ENCODE measurements at regions not wholly inside any gene's neighbourhood (a gene's known extent, or its start where the extent isn't known, plus 50 kb on each side); places are given as distances from the start of the nearest gene placed in this dataset.

GRCh38 chr15:23983500-23984259 lies 296.6 kb upstream of the NDN start:
- ChIA-PET CTCF (no interaction called here), POLR2A (no interaction called here)
- DNase-seq (ENCODE audit: extremely low spot score), result no peak
- no peak for TF ChIP-seq CTCF (IDR thresholded peaks at IDR 0.05; ENCODE audit: control extremely low read depth, extremely low read depth, low read depth, missing control alignments)

- CTCF ChIA-PET, result no interaction called here
- no peak for TF ChIP-seq CTCF (IDR thresholded peaks at IDR 0.05; ENCODE audit: control extremely low read depth, extremely low read depth, low read depth, missing control alignments)
- DNase-seq (ENCODE audit: extremely low spot score), result no peak
- POLR2A ChIA-PET, result no interaction called here
Observed at GRCh38 chr15:23994273-23994672, 307.2 kb upstream of the NDN start.

GRCh38 chr15:23998056-23998455 lies 311.0 kb upstream of the NDN start:
- TF ChIP-seq CTCF (IDR thresholded peaks at IDR 0.05; ENCODE audit: control extremely low read depth, extremely low read depth, low read depth, missing control alignments), result no peak
- POLR2A ChIA-PET, result no interaction called here
- CTCF ChIA-PET, result interaction anchor here (1.1 to 1.4 kb wide), 2 partner anchors 9 to 12 kb away, joined by 3 to 5 read pairs; no protein-coding TSS in a partner anchor
- no peak for DNase-seq (ENCODE audit: extremely low spot score)

- POLR2A ChIA-PET, result no interaction called here
- DNase-seq (ENCODE audit: extremely low spot score), result no peak
- CTCF ChIA-PET, result no interaction called here
Observed at GRCh38 chr15:24008476-24008875, 321.4 kb upstream of the NDN start.

GRCh38 chr15:24017470-24017869 lies 330.4 kb upstream of the NDN start:
- DNase-seq (ENCODE audit: extremely low spot score), result no peak
- ChIA-PET POLR2A (no interaction called here), CTCF (no interaction called here)
- no peak for TF ChIP-seq CTCF (IDR thresholded peaks at IDR 0.05; ENCODE audit: control extremely low read depth, extremely low read depth, low read depth, missing control alignments)

More at GRCh38 chr15:24008476-24008875, 321.4 kb upstream of the NDN start:
- no peak for TF ChIP-seq CTCF (IDR thresholded peaks at IDR 0.05; ENCODE audit: control extremely low read depth, extremely low read depth, low read depth, missing control alignments)

GRCh38 chr15:24039683-24040082 lies 352.6 kb upstream of the NDN start:
- ChIA-PET CTCF (no interaction called here), POLR2A (no interaction called here)
- DNase-seq (ENCODE audit: extremely low spot score), result no peak
- no peak for TF ChIP-seq CTCF (IDR thresholded peaks at IDR 0.05; ENCODE audit: control extremely low read depth, extremely low read depth, low read depth, missing control alignments)
